Omental fat pad (tissue), 3 donors: ENCODE measurements at regions not wholly inside any gene's neighbourhood (a gene's known extent, or its start where the extent isn't known, plus 50 kb on each side); places are given as distances from the start of the nearest gene placed in this dataset.
"Not testable (repeated sequence)": the region's sequence is repeated elsewhere in the genome, so short reads cannot be mapped to it uniquely, and the experiment has no call there.

Experiments used
- ATAC-seq: fragments of 150-250 bp; one replicate; pipeline ENCODE4 v1.9.1; 2016; ENCODE audit warnings: mild to moderate bottlenecking, moderate library complexity; ENCODE audit not compliant: low FRiP score
- DNase-seq: peaks from one replicate; pipeline ENCODE4 v3.0.0-alpha.2; 2019; ENCODE audit warnings: low spot score
- CTCF ChIP-seq, 3 donors: fragments of 450-650 bp; IDR thresholded peaks; one replicate each; pipeline ENCODE4 v1.5.1; 2016 to 2017; ENCODE audit warnings: antibody characterized with exemption in 3 of 3, mild to moderate bottlenecking in 3 of 3, moderate library complexity in 2 of 3

GRCh38 chr18:22572341-22572740 lies 154.6 kb upstream of the CTAGE1 start:
- DNase-seq (no peak), ATAC-seq (no peak)
- TF ChIP-seq CTCF (IDR thresholded peaks at IDR 0.05) = no peak

GRCh38 chr18:22579271-22579670 lies 161.6 kb upstream of the CTAGE1 start:
- TF ChIP-seq CTCF (IDR thresholded peaks at IDR 0.05) = no peak
- no peak for ATAC-seq
- DNase-seq = no peak

GRCh38 chr18:22585333-22585732 lies 167.6 kb upstream of the CTAGE1 start:
- no peak for TF ChIP-seq CTCF (IDR thresholded peaks at IDR 0.05)
- peak; percentile 56 for ATAC-seq
- no peak for DNase-seq

- no peak for ATAC-seq
- no peak for TF ChIP-seq CTCF (IDR thresholded peaks at IDR 0.05)
- DNase-seq = no peak
Observed at GRCh38 chr18:22585821-22586220, 168.1 kb upstream of the CTAGE1 start.

GRCh38 chr18:22591222-22591621 lies 173.5 kb upstream of the CTAGE1 start:
- DNase-seq (no peak), ATAC-seq (no peak)
- no peak for TF ChIP-seq CTCF (IDR thresholded peaks at IDR 0.05)

- ATAC-seq = no peak
- DNase-seq = no peak
- no peak for TF ChIP-seq CTCF (IDR thresholded peaks at IDR 0.05)
Observed at GRCh38 chr18:22594155-22594690, 176.5 kb upstream of the CTAGE1 start.

GRCh38 chr18:22601481-22601880 lies 183.8 kb upstream of the CTAGE1 start:
- no peak for TF ChIP-seq CTCF (IDR thresholded peaks at IDR 0.05)
- ATAC-seq = no peak

GRCh38 chr18:22602456-22602855 lies 184.7 kb upstream of the CTAGE1 start:
- ATAC-seq, DNase-seq: not testable (repeated sequence)

More at GRCh38 chr18:22601481-22601880, 183.8 kb upstream of the CTAGE1 start:
- DNase-seq = no peak
